ENCODE measurements at regions not wholly inside any gene's neighbourhood (a gene's known extent, or its start where the extent isn't known, plus 50 kb on each side); places are given as distances from the start of the nearest gene placed in this dataset.

DNA sequence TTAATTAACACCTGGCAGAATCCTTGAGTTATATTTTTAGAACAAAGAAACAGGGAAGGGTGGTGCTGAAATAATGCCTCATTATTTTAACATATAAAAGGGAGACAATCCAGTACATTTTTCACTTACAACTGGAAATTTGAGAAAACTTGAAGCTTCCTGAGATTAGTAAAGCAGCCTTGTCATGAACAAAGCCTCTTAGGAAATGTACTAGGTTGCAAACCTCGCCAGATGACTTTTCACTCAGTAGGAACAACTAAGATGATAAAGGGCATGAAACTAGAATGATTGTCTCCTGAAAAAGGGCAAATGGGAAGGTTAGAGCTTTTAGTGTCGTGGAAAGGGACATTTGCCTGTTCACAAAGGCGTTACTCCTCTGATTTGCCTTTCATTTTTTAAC lies 289.6 kb downstream of the ETS1 start:
- Histone ChIP-seq H3K27me3 (ENCODE audit: low read length) (no peaks in the 10 kb centered on the region), H3K4me2 (ENCODE audit: low read depth, low read length, poor library complexity, severe bottlenecking) (no peak overlapping the region), H3K9me3 (ENCODE audit: low read length) (no peaks in the 10 kb centered on the region), H3K79me2 (ENCODE audit: low read length) (no peaks in the 10 kb centered on the region), H3K36me3 (ENCODE audit: insufficient read depth, low read length) (no peaks in the 10 kb centered on the region), H4K20me1 (ENCODE audit: insufficient read depth, low read depth, low read length) (no peaks in the 10 kb centered on the region), H3K9ac (ENCODE audit: low read length) (no peak overlapping the region), H3K4me3 (ENCODE audit: low read length) (no peak overlapping the region), H3K27ac (ENCODE audit: low read length) (no peak overlapping the region), H3K9me2 (replicated peaks; ENCODE audit: insufficient read depth, low read length) (no peaks in the 10 kb centered on the region), H3K4me1 (ENCODE audit: low read length) (peaks cover 2% of the 10 kb centered on the region; the same call in 1 of the 2 replicates), H2AFZ (ENCODE audit: low read length) (no peak overlapping the region)
- DNase-seq: no peak

DNA sequence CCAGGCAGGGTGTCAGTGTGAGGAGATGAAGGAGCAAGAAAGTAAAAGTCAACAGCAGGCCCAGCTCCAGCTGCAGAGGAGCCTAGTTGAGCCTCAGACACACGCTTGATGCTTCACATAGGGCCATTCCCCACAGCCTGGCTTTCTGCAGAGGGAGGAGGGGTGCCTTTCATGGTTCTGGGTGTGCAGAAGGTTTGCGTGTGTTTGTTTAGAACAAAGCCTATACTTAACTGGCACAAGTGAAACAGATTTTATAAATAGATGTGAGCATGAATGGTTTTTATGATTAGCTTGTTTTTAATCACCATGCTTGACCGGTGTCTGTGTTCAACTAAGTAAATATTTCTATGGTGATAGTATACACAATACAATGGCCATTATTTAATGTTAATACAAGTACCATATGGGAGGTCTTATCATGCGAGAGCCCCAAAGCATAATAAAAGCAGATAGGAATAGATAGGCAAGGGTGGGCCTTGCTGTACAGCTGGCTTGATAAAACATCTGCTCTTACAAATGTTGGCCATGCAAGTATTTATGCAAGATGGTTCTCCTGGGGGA lies 290.2 kb downstream of the ETS1 start:
- no peak overlapping the region for H3K27ac ChIP-seq (ENCODE audit: low read length)
- no peak overlapping the region for H3K9ac ChIP-seq (ENCODE audit: low read length)
- H3K36me3 ChIP-seq (ENCODE audit: insufficient read depth, low read length): no peaks in the 10 kb centered on the region
- no peak overlapping the region for H3K4me3 ChIP-seq (ENCODE audit: low read length)
- H3K9me2 ChIP-seq (replicated peaks; ENCODE audit: insufficient read depth, low read length): no peaks in the 10 kb centered on the region
- H3K27me3 ChIP-seq (ENCODE audit: low read length): no peaks in the 10 kb centered on the region
- peaks cover 7% of the 10 kb centered on the region for H3K4me1 ChIP-seq (ENCODE audit: low read length)
- H4K20me1 ChIP-seq (ENCODE audit: insufficient read depth, low read depth, low read length): no peaks in the 10 kb centered on the region
- no peak overlapping the region for H3K4me2 ChIP-seq (ENCODE audit: low read depth, low read length, poor library complexity, severe bottlenecking)
- no peak for DNase-seq
- H2AFZ ChIP-seq (ENCODE audit: low read length): no peak overlapping the region
- H3K9me3 ChIP-seq (ENCODE audit: low read length): no peaks in the 10 kb centered on the region
- no peaks in the 10 kb centered on the region for H3K79me2 ChIP-seq (ENCODE audit: low read length)

DNA sequence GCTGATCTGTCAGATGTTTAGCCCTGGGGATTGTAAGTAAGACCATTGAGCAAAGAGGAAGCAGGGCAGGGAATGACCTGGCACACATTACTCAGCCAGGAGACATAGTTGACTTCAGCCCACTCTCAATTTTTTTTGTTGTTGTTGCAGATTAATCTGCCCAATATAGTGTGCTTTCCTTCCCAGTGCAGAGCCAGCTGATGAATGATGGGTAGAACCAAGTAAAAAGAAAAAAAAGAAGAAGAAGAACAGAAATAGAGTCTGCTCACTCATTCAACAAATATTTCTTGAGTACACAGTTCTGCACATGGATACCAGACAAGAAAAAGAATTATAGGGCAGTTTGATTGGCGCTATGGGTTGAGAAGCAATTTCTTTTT lies 292.7 kb downstream of the ETS1 start:
- peaks cover 31% of the 10 kb centered on the region for H3K4me1 ChIP-seq (ENCODE audit: low read length)
- no peak overlapping the region for H3K4me3 ChIP-seq (ENCODE audit: low read length)
- no peaks in the 10 kb centered on the region for H3K36me3 ChIP-seq (ENCODE audit: insufficient read depth, low read length)
- no peaks in the 10 kb centered on the region for H3K9me3 ChIP-seq (ENCODE audit: low read length)
- no peak for DNase-seq
- no peak overlapping the region for H3K27ac ChIP-seq (ENCODE audit: low read length)
- no peaks in the 10 kb centered on the region for H3K79me2 ChIP-seq (ENCODE audit: low read length)
- H4K20me1 ChIP-seq (ENCODE audit: insufficient read depth, low read depth, low read length): no peaks in the 10 kb centered on the region
- no peaks in the 10 kb centered on the region for H3K27me3 ChIP-seq (ENCODE audit: low read length)
- no peak overlapping the region for H3K4me2 ChIP-seq (ENCODE audit: low read depth, low read length, poor library complexity, severe bottlenecking)
- no peak overlapping the region for H2AFZ ChIP-seq (ENCODE audit: low read length)
- no peaks in the 10 kb centered on the region for H3K9me2 ChIP-seq (replicated peaks; ENCODE audit: insufficient read depth, low read length)
- no peak overlapping the region for H3K9ac ChIP-seq (ENCODE audit: low read length)

DNA sequence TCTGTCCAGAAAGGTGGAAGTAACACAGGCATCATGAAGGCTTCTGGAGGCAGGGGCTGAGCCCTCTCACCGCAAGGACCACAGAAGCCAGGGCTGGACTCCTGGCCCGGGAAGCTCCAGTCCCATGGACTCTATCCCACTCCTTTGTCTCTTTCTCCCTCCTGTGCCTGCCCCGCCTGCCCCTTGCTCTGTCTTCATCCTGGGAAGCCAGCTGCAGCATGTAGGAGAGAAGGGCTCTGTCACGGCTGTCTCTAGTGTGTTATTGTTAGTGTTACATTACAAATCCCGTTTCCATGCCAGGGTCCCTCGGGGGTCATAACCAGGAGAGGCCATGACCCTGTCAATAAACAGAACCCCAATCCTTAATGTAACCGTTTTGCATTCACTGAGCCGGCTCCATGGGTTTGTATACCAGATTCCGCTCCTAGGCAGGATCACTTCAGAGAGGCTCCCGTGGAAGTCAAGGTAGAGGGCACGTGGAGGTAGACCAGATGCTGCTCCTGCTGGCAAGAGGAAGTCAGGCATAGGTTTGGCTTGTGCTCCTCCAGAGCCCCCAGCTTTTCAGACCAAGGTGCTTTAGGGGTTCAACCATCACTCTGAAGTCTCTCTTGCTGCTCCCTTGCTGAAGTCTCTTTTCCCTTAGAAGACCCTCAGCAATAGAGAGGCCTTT lies 293.2 kb downstream of the ETS1 start:
- Histone ChIP-seq H2AFZ (ENCODE audit: low read length) (no peak overlapping the region), H3K4me1 (ENCODE audit: low read length) (peaks cover 33% of the 10 kb centered on the region), H3K36me3 (ENCODE audit: insufficient read depth, low read length) (no peaks in the 10 kb centered on the region), H3K27ac (ENCODE audit: low read length) (no peak overlapping the region), H3K79me2 (ENCODE audit: low read length) (no peaks in the 10 kb centered on the region), H3K27me3 (ENCODE audit: low read length) (no peaks in the 10 kb centered on the region), H3K9me2 (replicated peaks; ENCODE audit: insufficient read depth, low read length) (no peaks in the 10 kb centered on the region), H3K4me3 (ENCODE audit: low read length) (no peak overlapping the region), H3K9me3 (ENCODE audit: low read length) (no peaks in the 10 kb centered on the region), H4K20me1 (ENCODE audit: insufficient read depth, low read depth, low read length) (no peaks in the 10 kb centered on the region), H3K4me2 (ENCODE audit: low read depth, low read length, poor library complexity, severe bottlenecking) (no peak overlapping the region), H3K9ac (ENCODE audit: low read length) (no peak overlapping the region)
- DNase-seq: no peak

DNA sequence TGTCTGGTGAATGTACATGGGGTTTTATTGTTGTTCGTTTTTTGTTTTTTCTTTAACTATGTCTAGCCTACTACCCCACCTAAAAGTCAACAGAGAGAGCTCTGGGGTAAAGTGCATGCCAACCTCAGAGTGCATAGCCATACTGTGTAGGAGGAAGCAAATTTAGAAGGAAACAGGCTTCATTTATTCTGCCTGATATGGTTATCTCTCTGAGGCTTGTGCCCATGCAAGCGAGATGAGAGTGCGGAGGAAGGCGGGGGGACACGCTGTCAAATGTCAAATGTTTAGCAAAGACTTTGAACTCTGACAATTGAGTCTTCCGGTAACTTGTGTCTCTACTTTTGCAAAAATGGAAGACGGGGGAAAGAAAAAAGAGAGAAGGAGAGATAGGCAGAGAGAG lies 295.5 kb downstream of the ETS1 start:
- Histone ChIP-seq H3K27ac (ENCODE audit: low read length) (no peak overlapping the region), H3K27me3 (ENCODE audit: low read length) (no peaks in the 10 kb centered on the region), H3K9me3 (ENCODE audit: low read length) (no peaks in the 10 kb centered on the region), H3K36me3 (ENCODE audit: insufficient read depth, low read length) (no peaks in the 10 kb centered on the region), H3K9me2 (replicated peaks; ENCODE audit: insufficient read depth, low read length) (no peaks in the 10 kb centered on the region), H3K79me2 (ENCODE audit: low read length) (no peaks in the 10 kb centered on the region), H3K9ac (ENCODE audit: low read length) (no peak overlapping the region), H3K4me1 (ENCODE audit: low read length) (peaks cover 35% of the 10 kb centered on the region), H3K4me2 (ENCODE audit: low read depth, low read length, poor library complexity, severe bottlenecking) (peak overlapping the region; percentile 60), H2AFZ (ENCODE audit: low read length) (no peak overlapping the region), H4K20me1 (ENCODE audit: insufficient read depth, low read depth, low read length) (no peaks in the 10 kb centered on the region), H3K4me3 (ENCODE audit: low read length) (no peak overlapping the region)
- DNase-seq: peak; percentile 47

DNA sequence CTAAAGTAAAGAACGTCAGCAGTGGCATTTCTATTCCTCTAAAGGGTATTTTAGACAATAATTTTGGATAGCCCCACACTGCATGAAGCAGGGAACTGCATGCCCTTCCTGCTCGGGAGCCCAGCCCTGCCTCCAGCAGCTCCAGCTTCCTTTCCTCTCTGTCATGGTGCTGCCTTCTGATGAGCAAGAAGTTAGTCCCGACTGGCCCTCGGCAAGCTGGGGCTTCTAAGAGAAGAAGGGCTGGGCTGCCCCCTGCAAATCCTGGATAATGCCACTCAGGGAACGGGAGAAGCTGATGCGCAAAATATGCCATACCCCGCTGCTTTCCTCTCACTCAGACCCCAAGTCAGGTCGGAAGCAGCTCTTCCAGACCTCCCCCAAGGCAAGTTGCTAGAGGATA lies 296.4 kb downstream of the ETS1 start:
- Histone ChIP-seq H3K27ac (ENCODE audit: low read length) (no peak overlapping the region), H3K9me3 (ENCODE audit: low read length) (no peaks in the 10 kb centered on the region), H3K9me2 (replicated peaks; ENCODE audit: insufficient read depth, low read length) (no peaks in the 10 kb centered on the region), H3K4me2 (ENCODE audit: low read depth, low read length, poor library complexity, severe bottlenecking) (peak overlapping the region; percentile 60), H3K36me3 (ENCODE audit: insufficient read depth, low read length) (no peaks in the 10 kb centered on the region), H4K20me1 (ENCODE audit: insufficient read depth, low read depth, low read length) (no peaks in the 10 kb centered on the region), H3K27me3 (ENCODE audit: low read length) (no peaks in the 10 kb centered on the region), H3K79me2 (ENCODE audit: low read length) (no peaks in the 10 kb centered on the region), H3K4me3 (ENCODE audit: low read length) (peak overlapping the region; percentile 44; the same call in 1 of the 2 replicates), H3K4me1 (ENCODE audit: low read length) (peaks cover 35% of the 10 kb centered on the region), H2AFZ (ENCODE audit: low read length) (no peak overlapping the region), H3K9ac (ENCODE audit: low read length) (peak overlapping the region; percentile 45)
- no peak for DNase-seq

DNA sequence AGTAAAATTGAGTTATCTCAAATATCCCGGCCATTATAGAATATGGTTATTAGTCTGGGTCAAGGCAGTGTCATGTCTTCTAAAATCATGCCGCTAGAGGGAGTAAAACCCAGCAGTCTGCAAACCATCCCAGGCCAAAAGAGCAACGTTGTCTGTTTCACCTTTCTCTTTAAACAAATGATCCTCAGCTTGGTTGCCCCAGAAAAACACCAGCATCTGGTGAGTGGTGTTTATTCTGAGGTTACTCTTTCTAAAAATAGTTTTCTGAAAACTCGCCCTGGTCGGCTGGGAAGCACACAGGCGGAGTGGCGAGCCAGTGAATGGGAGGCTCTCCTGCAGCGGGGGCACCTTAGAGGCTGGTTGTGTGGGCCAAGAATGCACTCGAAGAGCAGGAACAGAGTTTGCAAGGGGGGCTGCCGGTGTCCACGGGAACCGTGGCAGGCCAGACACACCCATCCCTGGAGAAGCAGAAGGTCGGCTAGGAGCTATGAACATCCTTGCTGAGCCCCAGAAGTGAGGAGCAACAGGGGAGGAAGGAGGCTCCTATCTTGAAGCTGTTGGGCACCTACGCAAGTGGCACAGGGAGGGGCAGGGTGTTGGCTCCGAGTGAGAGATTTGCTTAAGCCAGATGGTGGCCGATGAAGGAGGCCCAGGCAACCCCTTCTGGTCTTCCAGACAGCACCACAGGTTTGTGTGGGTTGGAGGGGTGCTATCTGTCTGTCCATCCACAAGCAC lies 297.1 kb downstream of the ETS1 start:
- Histone ChIP-seq H4K20me1 (ENCODE audit: insufficient read depth, low read depth, low read length) (no peaks in the 10 kb centered on the region), H3K4me1 (ENCODE audit: low read length) (peaks cover 35% of the 10 kb centered on the region), H3K9me2 (replicated peaks; ENCODE audit: insufficient read depth, low read length) (no peaks in the 10 kb centered on the region), H3K9ac (ENCODE audit: low read length) (peak overlapping the region; percentile 45), H3K36me3 (ENCODE audit: insufficient read depth, low read length) (no peaks in the 10 kb centered on the region), H2AFZ (ENCODE audit: low read length) (no peak overlapping the region), H3K27me3 (ENCODE audit: low read length) (no peaks in the 10 kb centered on the region), H3K4me3 (ENCODE audit: low read length) (peak overlapping the region; percentile 44; the same call in 1 of the 2 replicates), H3K9me3 (ENCODE audit: low read length) (no peaks in the 10 kb centered on the region), H3K27ac (ENCODE audit: low read length) (no peak overlapping the region), H3K4me2 (ENCODE audit: low read depth, low read length, poor library complexity, severe bottlenecking) (peak overlapping the region; percentile 60), H3K79me2 (ENCODE audit: low read length) (no peaks in the 10 kb centered on the region)
- DNase-seq: peak; percentile 85

DNA sequence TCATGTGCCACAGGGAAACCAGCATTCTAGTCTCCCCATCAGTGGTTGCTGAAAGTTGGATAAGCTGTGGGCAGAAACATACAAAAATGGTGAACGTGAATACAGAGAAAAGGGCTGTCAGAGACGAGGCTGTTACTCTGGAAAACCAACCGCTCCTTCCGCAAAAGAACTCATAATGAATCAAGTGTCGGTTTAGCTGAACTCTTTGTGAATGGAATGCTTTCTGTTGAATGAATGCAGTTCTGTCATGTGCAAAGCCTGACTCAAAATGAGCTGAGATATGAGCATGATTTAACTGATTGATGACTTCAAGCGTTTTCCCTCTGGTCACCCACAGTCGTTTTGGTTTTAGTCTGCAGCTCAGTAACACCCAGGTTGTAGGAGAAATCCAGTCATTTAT lies 298.3 kb downstream of the ETS1 start:
- Histone ChIP-seq H3K27ac (ENCODE audit: low read length) (no peak overlapping the region), H3K4me3 (ENCODE audit: low read length) (no peak overlapping the region), H3K79me2 (ENCODE audit: low read length) (no peaks in the 10 kb centered on the region), H3K36me3 (ENCODE audit: insufficient read depth, low read length) (no peaks in the 10 kb centered on the region), H2AFZ (ENCODE audit: low read length) (no peak overlapping the region), H3K9me2 (replicated peaks; ENCODE audit: insufficient read depth, low read length) (no peaks in the 10 kb centered on the region), H3K9me3 (ENCODE audit: low read length) (no peaks in the 10 kb centered on the region), H3K4me1 (ENCODE audit: low read length) (peaks cover 35% of the 10 kb centered on the region), H4K20me1 (ENCODE audit: insufficient read depth, low read depth, low read length) (no peaks in the 10 kb centered on the region), H3K27me3 (ENCODE audit: low read length) (no peaks in the 10 kb centered on the region), H3K9ac (ENCODE audit: low read length) (no peak overlapping the region), H3K4me2 (ENCODE audit: low read depth, low read length, poor library complexity, severe bottlenecking) (no peak overlapping the region)
- no peak for DNase-seq

All from Karpas-422 (cell line).